ENCODE measurements at regions not wholly inside any gene's neighbourhood (a gene's known extent, or its start where the extent isn't known, plus 50 kb on each side); places are given as distances from the start of the nearest gene placed in this dataset.

- TF ChIP-seq RARA (CRISPR knock-in tag; IDR thresholded peaks at IDR 0.05) (0 out of 2 replicates have a peak, but pooled peaks have one; percentile 11), RAD21 (CRISPR knock-in tag; IDR thresholded peaks at IDR 0.05) (0 out of 2 replicates have a peak, but pooled peaks have one; percentile 8), ZNF563 (CRISPR knock-in tag; IDR thresholded peaks at IDR 0.05) (no peak), ZNF333 (CRISPR knock-in tag; IDR thresholded peaks at IDR 0.05; ENCODE audit: borderline replicate concordance) (no peak), TEAD3 (CRISPR knock-in tag; optimal IDR thresholded peaks at IDR 0.05; ENCODE audit: borderline replicate concordance) (peak; percentile 77), ZNF331 (CRISPR knock-in tag; IDR thresholded peaks at IDR 0.05) (0 out of 2 replicates have a peak, but pooled peaks have one; percentile 13), ZNF670 (CRISPR knock-in tag; IDR thresholded peaks at IDR 0.05; ENCODE audit: borderline replicate concordance) (no peak), ZNF614 (CRISPR knock-in tag; IDR thresholded peaks at IDR 0.05; ENCODE audit: borderline replicate concordance) (peak; percentile 70; the same call in 1 of the 2 replicates), ZNF121 (CRISPR knock-in tag; IDR thresholded peaks at IDR 0.05) (no peak), ZNF605 (CRISPR knock-in tag; IDR thresholded peaks at IDR 0.05) (no peak), RXRB (CRISPR knock-in tag; IDR thresholded peaks at IDR 0.05; ENCODE audit: borderline replicate concordance) (peak; percentile 18; the same call in 1 of the 2 replicates), XBP1 (CRISPR knock-in tag; IDR thresholded peaks at IDR 0.05) (no peak), GTF2F1 (IDR thresholded peaks at IDR 0.05; ENCODE audit: low read length) (no peak), CEBPG (CRISPR knock-in tag; IDR thresholded peaks at IDR 0.05) (peak; percentile 75), SALL1 (CRISPR knock-in tag; IDR thresholded peaks at IDR 0.05) (peak; percentile 44; the same call in 1 of the 2 replicates), ZNF644 (CRISPR knock-in tag; IDR thresholded peaks at IDR 0.05; ENCODE audit: low read depth) (peak; percentile 70), ATF4 (CRISPR knock-in tag; IDR thresholded peaks at IDR 0.05) (peak in 1 of 2 experiments; percentile 65; a peak in 1 of 4 replicates), BHLHE40 (IDR thresholded peaks at IDR 0.05; ENCODE audit: low read length) (0 out of 2 replicates have a peak, but pooled peaks have one; percentile 25), SRY (CRISPR knock-in tag; IDR thresholded peaks at IDR 0.05) (no peak), ZNF710 (CRISPR knock-in tag; IDR thresholded peaks at IDR 0.05; ENCODE audit: borderline replicate concordance) (no peak), CAMTA2 (CRISPR knock-in tag; IDR thresholded peaks at IDR 0.05; ENCODE audit: borderline replicate concordance) (no peak)
- TF ChIP-seq, protein P1, sequence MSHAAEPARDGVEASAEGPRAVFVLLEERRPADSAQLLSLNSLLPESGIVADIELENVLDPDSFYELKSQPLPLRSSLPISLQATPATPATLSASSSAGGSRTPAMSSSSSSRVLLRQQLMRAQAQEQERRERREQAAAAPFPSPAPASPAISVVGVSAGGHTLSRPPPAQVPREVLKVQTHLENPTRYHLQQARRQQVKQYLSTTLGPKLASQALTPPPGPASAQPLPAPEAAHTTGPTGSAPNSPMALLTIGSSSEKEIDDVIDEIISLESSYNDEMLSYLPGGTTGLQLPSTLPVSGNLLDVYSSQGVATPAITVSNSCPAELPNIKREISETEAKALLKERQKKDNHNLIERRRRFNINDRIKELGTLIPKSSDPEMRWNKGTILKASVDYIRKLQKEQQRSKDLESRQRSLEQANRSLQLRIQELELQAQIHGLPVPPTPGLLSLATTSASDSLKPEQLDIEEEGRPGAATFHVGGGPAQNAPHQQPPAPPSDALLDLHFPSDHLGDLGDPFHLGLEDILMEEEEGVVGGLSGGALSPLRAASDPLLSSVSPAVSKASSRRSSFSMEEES (CRISPR knock-in tag; IDR thresholded peaks at IDR 0.05): 0 out of 2 replicates have a peak, but pooled peaks have one; percentile 18
- TF ChIP-seq, protein P2, sequence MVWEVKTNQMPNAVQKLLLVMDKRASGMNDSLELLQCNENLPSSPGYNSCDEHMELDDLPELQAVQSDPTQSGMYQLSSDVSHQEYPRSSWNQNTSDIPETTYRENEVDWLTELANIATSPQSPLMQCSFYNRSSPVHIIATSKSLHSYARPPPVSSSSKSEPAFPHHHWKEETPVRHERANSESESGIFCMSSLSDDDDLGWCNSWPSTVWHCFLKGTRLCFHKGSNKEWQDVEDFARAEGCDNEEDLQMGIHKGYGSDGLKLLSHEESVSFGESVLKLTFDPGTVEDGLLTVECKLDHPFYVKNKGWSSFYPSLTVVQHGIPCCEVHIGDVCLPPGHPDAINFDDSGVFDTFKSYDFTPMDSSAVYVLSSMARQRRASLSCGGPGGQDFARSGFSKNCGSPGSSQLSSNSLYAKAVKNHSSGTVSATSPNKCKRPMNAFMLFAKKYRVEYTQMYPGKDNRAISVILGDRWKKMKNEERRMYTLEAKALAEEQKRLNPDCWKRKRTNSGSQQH (CRISPR knock-in tag; IDR thresholded peaks at IDR 0.05; ENCODE audit: low read depth): peak; percentile 74; the same call in 1 of the 2 replicates
- TF ChIP-seq, protein P3, sequence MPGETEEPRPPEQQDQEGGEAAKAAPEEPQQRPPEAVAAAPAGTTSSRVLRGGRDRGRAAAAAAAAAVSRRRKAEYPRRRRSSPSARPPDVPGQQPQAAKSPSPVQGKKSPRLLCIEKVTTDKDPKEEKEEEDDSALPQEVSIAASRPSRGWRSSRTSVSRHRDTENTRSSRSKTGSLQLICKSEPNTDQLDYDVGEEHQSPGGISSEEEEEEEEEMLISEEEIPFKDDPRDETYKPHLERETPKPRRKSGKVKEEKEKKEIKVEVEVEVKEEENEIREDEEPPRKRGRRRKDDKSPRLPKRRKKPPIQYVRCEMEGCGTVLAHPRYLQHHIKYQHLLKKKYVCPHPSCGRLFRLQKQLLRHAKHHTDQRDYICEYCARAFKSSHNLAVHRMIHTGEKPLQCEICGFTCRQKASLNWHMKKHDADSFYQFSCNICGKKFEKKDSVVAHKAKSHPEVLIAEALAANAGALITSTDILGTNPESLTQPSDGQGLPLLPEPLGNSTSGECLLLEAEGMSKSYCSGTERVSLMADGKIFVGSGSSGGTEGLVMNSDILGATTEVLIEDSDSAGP (CRISPR knock-in tag; IDR thresholded peaks at IDR 0.05; ENCODE audit: borderline replicate concordance): no peak
These were observed 57.5 kb upstream of the CHCHD3 start (continued) for GRCh38 chr7:133139350-133139749.

Measured in HepG2 (cell line).